Activated B cell treated with CpG ODN at 0.5 μM for 24 hours (primary cell): ENCODE measurements at regions not wholly inside any gene's neighbourhood (a gene's known extent, or its start where the extent isn't known, plus 50 kb on each side); places are given as distances from the start of the nearest gene placed in this dataset.
"Not testable (repeated sequence)": the region's sequence is repeated elsewhere in the genome, so short reads cannot be mapped to it uniquely, and the experiment has no call there.

ENCODE experiments used
- ATAC-seq: fragments of 200-7000 bp; cut with Tn5 transposase; one replicate; pipeline ENCODE4 v1.10.0; 2021; ENCODE audit warnings: low read depth, mild to moderate bottlenecking, moderate library complexity
- CTCF ChIA-PET: fragments of 350-600 bp; sonication (Branson Sonifier 250); formaldehyde crosslinking; loops from one replicate; lab custom pipeline; 2021; ENCODE audit warnings: antibody characterized with exemption; lab: Charles Lee
- POLR2A ChIA-PET: fragments of 350-600 bp; sonication (Branson Sonifier 250); formaldehyde crosslinking; loops from one replicate; lab custom pipeline; 2021; ENCODE audit warnings: antibody characterized with exemption; lab: Charles Lee
- DNase-seq: peaks from one replicate; pipeline ENCODE4 v3.0.0; 2022
- H3K27ac Mint-ChIP-seq: one replicate; pipeline ENCODE4 v1.8.0; 2020; ENCODE audit warnings: mixed read lengths
- H3K27me3 Mint-ChIP-seq: one replicate; pipeline ENCODE4 v1.8.0; 2021; ENCODE audit warnings: mixed read lengths
- H3K36me3 Mint-ChIP-seq: one replicate; pipeline ENCODE4 v1.8.0; 2021; ENCODE audit warnings: low read depth, mixed read lengths
- H3K4me1 Mint-ChIP-seq: one replicate; pipeline ENCODE4 v1.8.0; 2021; ENCODE audit warnings: mixed read lengths
- H3K4me3 Mint-ChIP-seq: one replicate; pipeline ENCODE4 v1.8.0; 2020; ENCODE audit warnings: mild to moderate bottlenecking, mixed read lengths
- H3K9me3 Mint-ChIP-seq: one replicate; pipeline ENCODE4 v1.8.0; 2020; ENCODE audit warnings: mixed read lengths
- intact Hi-C: fragments of 100-400 bp; cut with micrococcal nuclease; formaldehyde crosslinking; loops from one replicate; pipeline ENCODE4 v1.15.1; 2024
- TF ChIP-seq, protein P1 (sequence below): fragments of 200-600 bp; IDR thresholded peaks from one replicate; pipeline ENCODE4 v1.8.0; 2022; ENCODE audit warnings: antibody characterized with exemption, mild to moderate bottlenecking

DNA sequence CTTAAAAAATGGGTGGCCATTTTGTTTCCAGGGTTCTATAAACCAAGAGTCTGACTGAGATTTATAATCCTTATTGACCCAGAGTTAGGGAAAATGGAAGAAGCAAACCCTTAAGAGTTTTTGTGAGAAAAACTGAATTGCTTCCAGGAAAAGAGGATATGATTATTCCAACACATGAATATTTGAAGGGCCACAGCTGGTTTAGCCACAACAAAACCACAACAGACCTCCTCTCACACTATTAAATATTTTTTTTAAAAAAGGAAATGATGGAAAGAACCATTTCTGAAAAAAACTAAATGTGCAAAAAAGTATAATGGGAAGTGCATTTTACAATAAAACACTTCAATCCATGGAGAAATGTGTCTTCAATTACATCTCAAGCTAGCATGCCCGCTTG, 182.7 kb downstream of the ETAA1 start:
- no peak overlapping the region for H3K4me3 Mint-ChIP-seq
- DNase-seq (no peak), ATAC-seq (no peak)
- ChIA-PET CTCF (no interaction called here), POLR2A (no interaction called here)
- TF ChIP-seq, protein P1, sequence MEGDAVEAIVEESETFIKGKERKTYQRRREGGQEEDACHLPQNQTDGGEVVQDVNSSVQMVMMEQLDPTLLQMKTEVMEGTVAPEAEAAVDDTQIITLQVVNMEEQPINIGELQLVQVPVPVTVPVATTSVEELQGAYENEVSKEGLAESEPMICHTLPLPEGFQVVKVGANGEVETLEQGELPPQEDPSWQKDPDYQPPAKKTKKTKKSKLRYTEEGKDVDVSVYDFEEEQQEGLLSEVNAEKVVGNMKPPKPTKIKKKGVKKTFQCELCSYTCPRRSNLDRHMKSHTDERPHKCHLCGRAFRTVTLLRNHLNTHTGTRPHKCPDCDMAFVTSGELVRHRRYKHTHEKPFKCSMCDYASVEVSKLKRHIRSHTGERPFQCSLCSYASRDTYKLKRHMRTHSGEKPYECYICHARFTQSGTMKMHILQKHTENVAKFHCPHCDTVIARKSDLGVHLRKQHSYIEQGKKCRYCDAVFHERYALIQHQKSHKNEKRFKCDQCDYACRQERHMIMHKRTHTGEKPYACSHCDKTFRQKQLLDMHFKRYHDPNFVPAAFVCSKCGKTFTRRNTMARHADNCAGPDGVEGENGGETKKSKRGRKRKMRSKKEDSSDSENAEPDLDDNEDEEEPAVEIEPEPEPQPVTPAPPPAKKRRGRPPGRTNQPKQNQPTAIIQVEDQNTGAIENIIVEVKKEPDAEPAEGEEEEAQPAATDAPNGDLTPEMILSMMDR: no peak
- H3K36me3 Mint-ChIP-seq: no peaks in the 10 kb centered on the region
- H3K27ac Mint-ChIP-seq: no peak overlapping the region
- H3K4me1 Mint-ChIP-seq: no peaks in the 10 kb centered on the region
- peaks cover 6% of the 10 kb centered on the region for H3K9me3 Mint-ChIP-seq
- intact Hi-C loops: no loop called here
- H3K27me3 Mint-ChIP-seq: no peaks in the 10 kb centered on the region

DNA sequence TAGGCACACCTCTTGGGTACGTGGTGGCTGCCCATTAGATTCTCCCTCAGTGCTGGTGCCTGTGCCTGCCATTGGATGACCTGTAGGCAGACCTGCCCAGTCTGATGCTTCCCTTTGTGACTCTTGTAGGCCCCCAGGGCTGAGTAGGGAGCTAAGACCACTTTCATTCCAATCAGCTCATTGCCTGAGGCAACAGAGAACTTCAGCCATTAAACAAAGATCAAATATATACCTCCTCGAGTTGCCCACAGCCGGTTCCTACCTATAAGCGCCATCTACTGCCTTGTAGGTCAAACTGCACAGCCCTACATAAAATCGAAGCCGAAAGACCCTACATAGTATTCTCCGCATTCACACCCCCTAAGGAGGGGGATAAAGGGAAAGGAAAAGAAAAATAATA, 184.6 kb downstream of the ETAA1 start:
- H3K9me3 Mint-ChIP-seq: peaks cover 22% of the 10 kb centered on the region
- no peak overlapping the region for H3K4me3 Mint-ChIP-seq
- H3K4me1 Mint-ChIP-seq: no peaks in the 10 kb centered on the region
- H3K36me3 Mint-ChIP-seq: no peaks in the 10 kb centered on the region
- DNase-seq: no peak
- TF ChIP-seq, protein P1: no peak
- H3K27ac Mint-ChIP-seq: no peak overlapping the region
- no peaks in the 10 kb centered on the region for H3K27me3 Mint-ChIP-seq
- ChIA-PET CTCF (no interaction called here), POLR2A (no interaction called here)
- intact Hi-C loops: no loop called here
- ATAC-seq: no peak

DNA sequence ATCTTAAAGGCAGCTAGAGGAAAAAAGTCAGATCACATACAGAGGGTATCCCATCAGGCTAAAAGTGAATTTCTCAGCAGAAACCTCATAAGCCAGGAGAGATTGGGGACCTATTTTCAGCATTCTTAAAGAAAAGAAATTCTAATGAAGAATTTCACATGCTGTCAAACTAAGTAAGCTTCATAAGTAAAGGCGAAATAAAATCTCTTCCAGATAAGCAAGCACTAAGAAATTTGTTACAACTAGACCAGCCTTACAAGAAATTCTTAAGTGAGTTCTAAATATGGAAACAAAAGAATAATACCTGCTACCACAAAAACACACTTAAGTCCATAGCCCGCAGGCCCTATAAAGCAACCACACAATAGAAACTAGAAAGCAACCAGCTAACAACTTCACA, 186.1 kb downstream of the ETAA1 start:
- DNase-seq: no peak
- intact Hi-C loops: no loop called here
- Mint-ChIP-seq H3K27me3 (no peaks in the 10 kb centered on the region), H3K4me1 (no peaks in the 10 kb centered on the region), H3K36me3 (no peaks in the 10 kb centered on the region), H3K4me3 (no peak overlapping the region), H3K27ac (no peak overlapping the region), H3K9me3 (peaks cover 22% of the 10 kb centered on the region)
- CTCF ChIA-PET: no interaction called here
- POLR2A ChIA-PET: no interaction called here
- ATAC-seq: no peak
- TF ChIP-seq, protein P1: no peak

DNA sequence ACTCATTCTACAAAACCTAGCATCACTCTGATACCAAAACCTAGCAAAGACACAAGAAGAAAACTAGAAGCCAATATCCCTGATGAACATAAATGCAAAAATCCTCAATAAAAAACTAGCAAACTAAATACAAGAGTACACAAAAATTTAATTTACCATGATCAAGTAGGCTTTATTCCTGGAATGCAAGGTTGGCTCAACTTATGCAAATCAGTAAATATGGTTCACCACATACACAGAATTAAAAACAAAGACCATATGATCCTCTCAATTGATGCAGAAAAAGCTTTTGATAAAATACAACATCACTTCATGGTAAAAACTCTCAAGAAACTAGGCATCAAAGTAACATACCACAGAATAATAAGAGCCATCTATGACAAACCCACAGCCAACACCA, 188.3 kb downstream of the ETAA1 start:
- ATAC-seq (no peak), DNase-seq (no peak)
- TF ChIP-seq, protein P1: no peak
- ChIA-PET POLR2A (no interaction called here), CTCF (no interaction called here)
- H3K27ac Mint-ChIP-seq: no peak overlapping the region
- peaks cover 22% of the 10 kb centered on the region for H3K9me3 Mint-ChIP-seq
- no peaks in the 10 kb centered on the region for H3K4me1 Mint-ChIP-seq
- intact Hi-C loops: no loop called here
- no peaks in the 10 kb centered on the region for H3K36me3 Mint-ChIP-seq
- H3K4me3 Mint-ChIP-seq: no peak overlapping the region
- H3K27me3 Mint-ChIP-seq: no peaks in the 10 kb centered on the region

DNA sequence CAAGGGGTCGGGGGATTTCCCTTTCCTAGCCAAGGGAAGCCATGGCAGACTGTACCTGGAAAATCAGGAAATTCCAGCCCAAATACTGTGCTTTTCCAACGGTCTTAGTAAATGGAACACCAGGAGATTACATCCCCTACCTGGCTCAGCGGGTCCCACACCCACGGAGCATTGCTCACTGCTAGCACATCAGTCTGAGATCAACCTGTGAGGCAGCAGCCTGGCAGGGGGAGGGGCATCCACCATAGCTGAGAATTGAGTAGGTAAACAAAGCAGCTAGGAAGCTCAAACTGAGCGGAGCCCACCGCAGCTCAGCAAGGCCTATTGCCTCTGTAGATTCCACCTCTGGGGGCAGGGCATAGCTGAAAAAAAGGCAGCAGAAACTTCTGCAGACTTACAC, 192.0 kb downstream of the ETAA1 start:
- DNase-seq, H3K4me3 Mint-ChIP-seq, intact Hi-C loops, H3K4me1 Mint-ChIP-seq, H3K36me3 Mint-ChIP-seq, ATAC-seq, CTCF ChIA-PET, POLR2A ChIA-PET, H3K27me3 Mint-ChIP-seq, H3K27ac Mint-ChIP-seq: not testable (repeated sequence)
- peaks cover 24% of the 10 kb centered on the region for H3K9me3 Mint-ChIP-seq

DNA sequence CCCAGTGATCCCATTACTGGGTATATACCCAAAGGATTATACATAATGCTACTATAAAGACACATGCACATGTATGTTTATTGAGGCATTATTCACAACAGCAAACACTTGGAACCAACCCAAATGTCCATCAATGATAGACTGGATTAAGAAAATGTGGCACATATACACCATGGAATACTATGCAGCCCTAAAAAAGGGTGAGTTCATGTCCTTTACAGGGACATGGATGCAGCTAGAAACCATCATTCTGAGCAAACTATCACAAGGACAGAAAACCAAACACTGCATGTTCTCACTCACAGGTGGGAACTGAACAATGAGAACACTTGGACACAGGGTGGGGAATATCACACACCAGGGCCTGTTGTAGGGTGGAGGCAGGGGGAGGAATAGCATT, 197.4 kb downstream of the ETAA1 start:
- DNase-seq, POLR2A ChIA-PET, H3K27ac Mint-ChIP-seq, H3K36me3 Mint-ChIP-seq, H3K27me3 Mint-ChIP-seq, intact Hi-C loops, CTCF ChIA-PET, ATAC-seq, H3K4me1 Mint-ChIP-seq, H3K4me3 Mint-ChIP-seq, H3K9me3 Mint-ChIP-seq: not testable (repeated sequence)
